RPMI7951 (cell line): ENCODE measurements at regions not wholly inside any gene's neighbourhood (a gene's known extent, or its start where the extent isn't known, plus 50 kb on each side); places are given as distances from the start of the nearest gene placed in this dataset.
A peak's percentile ranks its signal among the peaks of the same experiment; 100 is the strongest.
"Not testable (repeated sequence)": the region's sequence is repeated elsewhere in the genome, so short reads cannot be mapped to it uniquely, and the experiment has no call there.

Experiments
- DNase-seq: peaks from one replicate; pipeline ENCODE4 v3.0.0-alpha.2; 2012; ENCODE audit warnings: low read depth

GRCh38 chr2:121818546-121818945 is 63.1 kb downstream of the TSN start:
- no peak for DNase-seq

GRCh38 chr2:121819846-121820245 is 64.4 kb downstream of the TSN start:
- DNase-seq, result no peak

GRCh38 chr2:121821476-121822158 is 66.2 kb downstream of the TSN start:
- no peak for DNase-seq

GRCh38 chr2:121824264-121824663 is 68.8 kb downstream of the TSN start:
- no peak for DNase-seq

GRCh38 chr2:121825003-121825950 is 69.8 kb downstream of the TSN start:
- DNase-seq, result no peak

GRCh38 chr2:121826036-121826435 is 70.6 kb downstream of the TSN start:
- DNase-seq, result no peak

GRCh38 chr2:121828281-121828731 is 72.9 kb downstream of the TSN start:
- DNase-seq, result peak; percentile 11

- no peak for DNase-seq
These were observed 75.4 kb downstream of the TSN start for GRCh38 chr2:121830809-121831208.

- DNase-seq, result no peak
These were observed 76.4 kb downstream of the TSN start for GRCh38 chr2:121831841-121832240.

- no peak for DNase-seq
These were observed 77.2 kb downstream of the TSN start for GRCh38 chr2:121832412-121833357.

GRCh38 chr2:121833358-121833723 is 77.9 kb downstream of the TSN start:
- no peak for DNase-seq

GRCh38 chr2:121836611-121837010 is 81.2 kb downstream of the TSN start:
- DNase-seq, result no peak

GRCh38 chr2:121837591-121837990 is 82.1 kb downstream of the TSN start:
- DNase-seq, result no peak

GRCh38 chr2:121838551-121838950 is 83.1 kb downstream of the TSN start:
- no peak for DNase-seq

- DNase-seq, result no peak
These were observed 84.1 kb downstream of the TSN start for GRCh38 chr2:121839584-121839983.

GRCh38 chr2:121849236-121849635 is 93.8 kb downstream of the TSN start:
- DNase-seq, result no peak

- DNase-seq, result not testable (repeated sequence)
These were observed 97.7 kb downstream of the TSN start for GRCh38 chr2:121853149-121853548.

- no peak for DNase-seq
These were observed 100.1 kb downstream of the TSN start for GRCh38 chr2:121855510-121855909.

- no peak for DNase-seq
These were observed 100.9 kb downstream of the TSN start for GRCh38 chr2:121856360-121856759.

- peak; percentile 26 for DNase-seq
These were observed 102.9 kb downstream of the TSN start for GRCh38 chr2:121858369-121858768.

GRCh38 chr2:121858847-121859246 is 103.4 kb downstream of the TSN start:
- no peak for DNase-seq
